Retinal pigment epithelial cell (primary cell): ENCODE measurements at regions not wholly inside any gene's neighbourhood (a gene's known extent, or its start where the extent isn't known, plus 50 kb on each side); places are given as distances from the start of the nearest gene placed in this dataset.

Source experiments
- DNase-seq: peaks from one replicate; pipeline ENCODE4 v3.0.0-alpha.2; 2010; ENCODE audit warnings: low read depth
- H3K4me3 ChIP-seq: 2 replicates; pipeline ENCODE4 v1.5.1; 2011; ENCODE audit warnings: mild to moderate bottlenecking, low read length, control low read depth, moderate library complexity
- TF ChIP-seq, protein P1 (sequence below): conservative IDR thresholded peaks from 2 replicates; pipeline ENCODE4 v1.5.1; 2011; ENCODE audit warnings: low read depth, low read length, control low read depth, inconsistent platforms

DNA sequence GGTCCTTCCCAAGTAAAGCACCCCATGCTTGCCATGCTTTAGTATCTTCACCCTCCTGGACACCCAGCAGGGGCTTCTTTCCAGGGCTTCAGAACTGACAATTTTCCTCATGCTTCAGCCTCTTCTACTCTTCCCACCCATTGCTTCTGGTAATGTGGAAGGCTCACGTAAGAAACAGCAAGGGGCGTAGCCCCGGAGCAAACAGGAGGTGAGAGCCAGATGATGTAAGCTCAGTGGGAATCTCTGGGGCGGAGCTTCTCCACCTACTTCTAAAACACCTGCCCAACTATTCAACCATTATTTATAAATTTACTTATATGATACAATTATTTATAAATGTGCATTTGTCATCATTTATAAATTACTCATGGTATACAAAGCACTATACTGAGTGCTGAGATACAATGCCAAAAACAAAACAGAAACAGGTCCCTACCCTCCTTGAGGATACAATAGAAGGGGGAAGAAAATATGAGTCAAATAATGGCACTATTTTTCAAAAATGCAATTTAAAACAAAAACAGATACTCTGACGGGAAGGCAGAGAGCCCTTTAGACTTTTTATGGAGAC, 140.1 kb upstream of the CAMK1G start:
- TF ChIP-seq, protein P1, sequence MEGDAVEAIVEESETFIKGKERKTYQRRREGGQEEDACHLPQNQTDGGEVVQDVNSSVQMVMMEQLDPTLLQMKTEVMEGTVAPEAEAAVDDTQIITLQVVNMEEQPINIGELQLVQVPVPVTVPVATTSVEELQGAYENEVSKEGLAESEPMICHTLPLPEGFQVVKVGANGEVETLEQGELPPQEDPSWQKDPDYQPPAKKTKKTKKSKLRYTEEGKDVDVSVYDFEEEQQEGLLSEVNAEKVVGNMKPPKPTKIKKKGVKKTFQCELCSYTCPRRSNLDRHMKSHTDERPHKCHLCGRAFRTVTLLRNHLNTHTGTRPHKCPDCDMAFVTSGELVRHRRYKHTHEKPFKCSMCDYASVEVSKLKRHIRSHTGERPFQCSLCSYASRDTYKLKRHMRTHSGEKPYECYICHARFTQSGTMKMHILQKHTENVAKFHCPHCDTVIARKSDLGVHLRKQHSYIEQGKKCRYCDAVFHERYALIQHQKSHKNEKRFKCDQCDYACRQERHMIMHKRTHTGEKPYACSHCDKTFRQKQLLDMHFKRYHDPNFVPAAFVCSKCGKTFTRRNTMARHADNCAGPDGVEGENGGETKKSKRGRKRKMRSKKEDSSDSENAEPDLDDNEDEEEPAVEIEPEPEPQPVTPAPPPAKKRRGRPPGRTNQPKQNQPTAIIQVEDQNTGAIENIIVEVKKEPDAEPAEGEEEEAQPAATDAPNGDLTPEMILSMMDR, result no peak
- H3K4me3 ChIP-seq, result no peak overlapping the region
- DNase-seq, result no peak

DNA sequence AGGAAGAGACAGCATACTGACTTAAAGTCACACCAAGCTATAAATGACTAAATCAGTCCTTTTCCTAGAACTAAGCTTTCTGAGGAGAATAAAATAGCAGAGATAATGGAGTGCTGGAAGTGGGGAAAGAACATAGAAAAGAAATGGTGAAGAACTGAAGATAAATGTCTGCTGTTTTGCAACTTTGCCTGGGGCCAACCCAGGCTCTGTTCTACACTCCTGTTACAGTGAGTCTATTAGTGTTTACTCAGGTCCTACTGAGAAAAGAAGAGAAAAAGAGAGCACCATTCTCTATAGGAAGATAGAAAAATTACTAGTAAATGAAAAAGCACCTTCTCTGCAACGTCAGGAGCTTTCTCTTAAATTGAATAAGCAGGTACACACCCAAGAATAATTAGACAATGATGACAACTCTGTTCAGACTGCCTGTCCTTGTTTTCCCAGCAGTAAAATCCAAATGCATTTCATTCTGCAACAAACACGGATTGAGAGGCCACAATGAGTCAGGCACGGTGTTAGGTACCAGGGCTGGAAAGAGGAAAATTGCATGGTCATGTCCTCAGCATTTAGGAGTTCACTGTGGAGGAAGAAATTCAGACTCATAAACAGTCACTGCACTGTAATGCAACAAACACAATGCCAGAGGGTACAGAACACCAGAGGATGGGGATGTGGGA, 139.4 kb upstream of the CAMK1G start:
- TF ChIP-seq, protein P1, result no peak
- H3K4me3 ChIP-seq, result no peak overlapping the region
- DNase-seq, result no peak

DNA sequence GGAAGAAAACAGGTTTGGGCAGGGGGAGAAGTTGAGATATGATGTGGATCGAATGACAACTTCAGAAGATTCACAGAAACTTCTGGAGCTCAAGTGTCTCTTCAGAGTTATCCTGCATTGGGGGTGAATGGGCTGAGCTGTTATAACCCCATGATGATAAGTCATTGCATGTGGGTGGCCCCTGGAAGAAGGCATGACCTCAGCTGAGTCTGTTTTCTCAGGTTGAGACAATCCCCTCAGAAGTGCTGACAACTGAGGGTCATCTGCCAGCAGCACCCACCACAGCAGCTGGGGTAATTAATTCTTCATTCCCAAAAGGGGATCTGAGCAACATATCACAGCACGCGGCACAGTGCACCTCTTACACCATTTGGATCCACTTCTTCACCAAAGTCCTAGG, 138.6 kb upstream of the CAMK1G start:
- TF ChIP-seq, protein P1, result no peak
- DNase-seq, result no peak
- no peak overlapping the region for H3K4me3 ChIP-seq

DNA sequence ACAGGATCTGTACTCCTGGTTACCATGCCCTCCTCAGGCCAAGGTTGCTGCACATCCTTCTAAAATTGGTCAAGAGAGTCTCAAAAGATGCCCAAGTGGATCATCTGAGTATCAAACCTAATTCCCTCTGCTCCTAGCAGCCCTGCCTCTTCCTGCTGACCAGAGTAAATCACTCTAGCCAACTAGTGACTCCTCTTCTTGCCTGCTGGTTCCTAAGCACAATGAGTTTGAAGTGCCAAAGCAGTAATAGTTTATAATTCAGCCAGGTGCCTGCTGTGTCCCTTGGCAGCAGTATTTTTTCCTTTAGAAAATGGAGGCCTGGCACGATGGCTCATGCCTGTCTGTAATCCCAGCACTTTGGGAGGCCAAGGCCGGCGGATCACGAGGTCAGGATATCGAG, 137.9 kb upstream of the CAMK1G start:
- no peak overlapping the region for H3K4me3 ChIP-seq
- TF ChIP-seq, protein P1, result no peak

GRCh38 chr1:209446356-209446755, 137.2 kb upstream of the CAMK1G start:
- no peak for DNase-seq
- TF ChIP-seq, protein P1, result no peak

More for the DNA sequence above, 137.9 kb upstream of the CAMK1G start:
- no peak for DNase-seq

DNA sequence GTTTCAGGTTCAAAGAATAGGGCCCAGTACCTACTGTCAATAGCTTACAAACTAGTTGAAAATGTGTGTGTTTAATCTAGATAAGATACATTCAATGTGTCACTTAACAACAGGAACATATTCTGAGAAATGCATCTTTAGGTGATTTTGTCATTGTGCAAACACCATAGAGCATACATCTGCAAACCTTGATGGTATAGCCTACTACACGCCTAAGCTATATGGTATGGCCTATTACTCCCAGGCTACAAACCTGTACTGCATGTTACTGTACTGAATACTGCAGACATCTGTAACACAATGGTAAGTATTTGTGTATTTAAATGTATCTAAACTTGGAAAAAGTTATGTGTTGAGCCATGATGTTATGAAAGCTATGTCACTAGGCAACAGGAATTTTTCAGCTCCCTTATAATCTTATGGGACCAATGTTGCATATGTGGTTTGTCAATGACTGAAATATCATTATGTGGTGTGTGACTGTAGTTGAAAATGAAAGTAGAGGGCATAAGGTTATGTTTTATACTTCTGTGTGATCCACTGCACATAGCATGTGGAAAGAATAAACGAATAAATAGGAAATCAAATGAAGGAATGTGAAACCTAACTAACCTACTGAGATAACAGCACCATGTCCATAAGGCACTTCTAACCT, 129.0 kb upstream of the CAMK1G start:
- TF ChIP-seq, protein P1, result no peak
- no peak overlapping the region for H3K4me3 ChIP-seq
- DNase-seq, result no peak

More at GRCh38 chr1:209446356-209446755, 137.2 kb upstream of the CAMK1G start:
- H3K4me3 ChIP-seq, result no peak overlapping the region
